K562 (cell line): ENCODE measurements at regions not wholly inside any gene's neighbourhood (a gene's known extent, or its start where the extent isn't known, plus 50 kb on each side); places are given as distances from the start of the nearest gene placed in this dataset.

Experiments used
- ATAC-seq: fragments of 200-7000 bp; cut with Tn5 transposase; 3 replicates; pipeline ENCODE4 v1.9.1; 2020; ENCODE audit warnings: moderate library complexity
- BruUV-seq: library from RNA; stranded (reverse); fragments of 400-500 nt; replicated peaks from 2 replicates; lab custom pipeline; 2021; lab: Mats Ljungman, UMichigan
- CTCF ChIA-PET: fragments of 300-600 bp; formaldehyde crosslinking; extraction: SDS; loops from one replicate; lab custom pipeline; 2021; ENCODE audit warnings: low intra/inter-chr PET ratio; lab: Yijun Ruan, JAX
- POLR2A ChIA-PET: fragments of 300-600, 350-650 bp; sonication (Branson Sonifier 250); formaldehyde crosslinking; extraction: SDS; loops from one replicate; lab custom pipeline; 2021; ENCODE audit warnings: antibody characterized with exemption, inconsistent platforms; lab: Yijun Ruan, JAX
- DNase-seq, 4 experiments: peaks; one replicate each; pipeline versions ENCODE4 v3.0.0 to v3.0.0-alpha.2; 2011 to 2018; ENCODE audit warnings: low spot score in 3 of 4, mixed read lengths in 3 of 4; ENCODE audit errors: extremely low read depth in 1 of 4
- FAIRE-seq: peaks from 2 replicates; lab custom pipeline; 2011; peaks lifted over from hg19 to GRCh38; lab: Jason Lieb, UNC
- H2AFZ ChIP-seq: 2 replicates; pipeline ENCODE4 v1.6.0; 2011; ENCODE audit warnings: low read depth, low read length, control low read depth, inconsistent platforms
- H3K27ac ChIP-seq: fragments of 200-600 bp; 3 replicates; pipeline ENCODE4 v1.8.0; 2011; ENCODE audit warnings: low read depth, mild to moderate bottlenecking, control low read depth, inconsistent platforms, low read length, moderate library complexity, mixed read lengths; ENCODE audit errors: extremely low read depth
- H3K27me3 ChIP-seq, 2 experiments: fragments of 300-600 bp in 1 of 2; 2 replicates in 1 of 2; 3 replicates in 1 of 2; pipeline versions ENCODE4 v1.6.0 to v1.8.0; 2011; ENCODE audit warnings: inconsistent platforms in 2 of 2, low read length in 2 of 2, mild to moderate bottlenecking in 1 of 2, mixed read lengths in 1 of 2, moderate library complexity in 1 of 2; ENCODE audit not compliant: control insufficient read depth in 2 of 2, insufficient read depth in 2 of 2
- H3K36me3 ChIP-seq: fragments of 300-600 bp; 3 replicates; pipeline ENCODE4 v1.8.0; 2011; ENCODE audit warnings: mild to moderate bottlenecking, low read length, inconsistent platforms; ENCODE audit not compliant: control insufficient read depth, insufficient read depth
- H3K4me1 ChIP-seq, 2 experiments: fragments of 200-600 bp in 1 of 2; replicated peaks in 1 of 2; 2 replicates in 1 of 2; 3 replicates in 1 of 2; pipeline versions ENCODE4 v1.5.1 to v1.8.0; 2011; ENCODE audit warnings: inconsistent platforms in 2 of 2, low read length in 2 of 2, mild to moderate bottlenecking in 1 of 2, mixed read lengths in 1 of 2, moderate library complexity in 1 of 2; ENCODE audit not compliant: control insufficient read depth in 2 of 2, insufficient read depth in 2 of 2
- H3K4me2 ChIP-seq: 2 replicates; pipeline ENCODE4 v1.6.1; 2011; ENCODE audit warnings: low read length, control low read depth, inconsistent platforms, mixed read lengths; ENCODE audit not compliant: insufficient read depth
- H3K4me3 ChIP-seq: fragments of 200-600 bp; sonication (generic), shearing (Covaris generic); 2 replicates; pipeline ENCODE4 v1.5.1; 2016; ENCODE audit warnings: control low read depth, inconsistent platforms
- H3K79me2 ChIP-seq: fragments of 200-600 bp; 3 replicates; pipeline ENCODE4 v1.8.0; 2011; ENCODE audit warnings: low read length, inconsistent platforms; ENCODE audit not compliant: control insufficient read depth, insufficient read depth
- H3K9ac ChIP-seq, 2 experiments: 2 replicates each; pipeline versions ENCODE4 v1.6.0 to v1.6.1; 2011; ENCODE audit warnings: low read depth in 2 of 2, low read length in 2 of 2, control low read depth in 1 of 2, inconsistent platforms in 1 of 2, mild to moderate bottlenecking in 1 of 2, mixed read lengths in 1 of 2; ENCODE audit not compliant: insufficient read depth in 1 of 2
- H3K9me1 ChIP-seq: one replicate; pipeline ENCODE4 v1.6.0; 2011; ENCODE audit warnings: inconsistent platforms, mild to moderate bottlenecking, low read length, moderate library complexity; ENCODE audit not compliant: control insufficient read depth, insufficient read depth
- H3K9me3 ChIP-seq: replicated peaks from 2 replicates; pipeline ENCODE4 v1.5.1; 2011; ENCODE audit warnings: low read depth, low read length, inconsistent platforms; ENCODE audit not compliant: control insufficient read depth, insufficient read depth
- H4K20me1 ChIP-seq: replicated peaks from 2 replicates; pipeline ENCODE4 v1.6.1; 2011; ENCODE audit warnings: low read length, inconsistent platforms, mixed read lengths; ENCODE audit not compliant: control insufficient read depth, insufficient read depth
- ARNT ChIP-seq, 2 experiments: fragments of 450-650 bp; IDR thresholded peaks; 2 replicates each; pipeline ENCODE4 v1.6.1; 2016; ENCODE audit warnings: mild to moderate bottlenecking in 1 of 2
- BCOR ChIP-seq: fragments of 450-650 bp; IDR thresholded peaks from 2 replicates; pipeline ENCODE4 v1.6.1; 2016
- MITF ChIP-seq: IDR thresholded peaks from 2 replicates; pipeline ENCODE4 v1.6.1; 2014; ENCODE audit warnings: antibody characterized with exemption
- MYC ChIP-seq, 2 experiments: fragments of 250-450 bp in 1 of 2; sonication (Bioruptor Pico) in 1 of 2; IDR thresholded peaks; 2 replicates each; pipeline versions ENCODE4 v1.5.1 to v1.6.1; 2012 to 2021; ENCODE audit warnings: low read depth in 2 of 2, borderline replicate concordance in 1 of 2, improper control_type of control experiment in 1 of 2, low read length in 1 of 2, mild to moderate bottlenecking in 1 of 2, moderate library complexity in 1 of 2
- PRPF4 ChIP-seq: fragments of 200-400 bp; formaldehyde crosslinking; IDR thresholded peaks from one replicate; pipeline ENCODE4 v1.6.1; 2017; ENCODE audit warnings: low read length, low read depth, mild to moderate bottlenecking; ENCODE audit not compliant: insufficient read depth, poor library complexity, severe bottlenecking
- RBFOX2 ChIP-seq: fragments of 200-400 bp; formaldehyde crosslinking; IDR thresholded peaks from 2 replicates; pipeline ENCODE4 v1.6.1; 2017; ENCODE audit warnings: low read depth, mild to moderate bottlenecking, low read length, moderate library complexity
- RFX7 ChIP-seq: fragments of 250-450 bp; sonication (Bioruptor Pico); IDR thresholded peaks from 2 replicates; pipeline ENCODE4 v1.5.1; 2021; ENCODE audit warnings: mild to moderate bottlenecking
- SMAD2 ChIP-seq: fragments of 150-350 bp; IDR thresholded peaks from 2 replicates; pipeline ENCODE4 v1.6.1; 2014; ENCODE audit warnings: low read depth, mild to moderate bottlenecking, low read length
- SPI1 ChIP-seq: IDR thresholded peaks from 2 replicates; pipeline ENCODE4 v1.6.1; 2011; ENCODE audit warnings: low read depth, low read length, control low read depth, borderline replicate concordance
- SREBF2 ChIP-seq: sonication (generic); formaldehyde crosslinking; IDR thresholded peaks from 2 replicates; pipeline ENCODE4 v1.4.0; 2020; ENCODE audit warnings: mild to moderate bottlenecking, missing genetic modification reagents
- TBL1XR1 ChIP-seq, 2 experiments: IDR thresholded peaks; 2 replicates each; pipeline ENCODE4 v1.6.1; 2012; ENCODE audit warnings: improper control_type of control experiment in 2 of 2, low read length in 2 of 2, mild to moderate bottlenecking in 1 of 2
- TEAD4 ChIP-seq, 2 experiments: sonication (generic) in 1 of 2; formaldehyde crosslinking in 1 of 2; IDR thresholded peaks; 2 replicates each; pipeline versions ENCODE4 v1.6.1 to v1.8.0; 2012 to 2022; ENCODE audit warnings: borderline replicate concordance in 1 of 2, inconsistent platforms in 1 of 2, low read length in 1 of 2, mild to moderate bottlenecking in 1 of 2, missing genetic modification reagents in 1 of 2
- ZBTB1 ChIP-seq: sonication (generic); formaldehyde crosslinking; IDR thresholded peaks from 2 replicates; pipeline ENCODE4 v1.8.1; 2023; ENCODE audit warnings: missing genetic modification reagents, low read depth, mild to moderate bottlenecking, borderline replicate concordance
- ZKSCAN8 ChIP-seq: fragments of 200-800 bp; sonication (Bioruptor generic); IDR thresholded peaks from 2 replicates; pipeline ENCODE4 v1.6.1; 2016; ENCODE audit warnings: missing genetic modification characterization, missing compliant biosample characterization
- ZNF124 ChIP-seq: sonication (generic); formaldehyde crosslinking; IDR thresholded peaks from 2 replicates; pipeline ENCODE4 v1.8.1; 2022; ENCODE audit warnings: missing genetic modification reagents
- ZNF217 ChIP-seq: sonication (generic); formaldehyde crosslinking; IDR thresholded peaks from 2 replicates; pipeline ENCODE4 v1.8.0; 2022; ENCODE audit warnings: mild to moderate bottlenecking, missing genetic modification reagents
- ZNF584 ChIP-seq: fragments of 200-800 bp; sonication (Bioruptor generic); IDR thresholded peaks from 2 replicates; pipeline ENCODE4 v1.6.1; 2016; ENCODE audit warnings: low read depth, mild to moderate bottlenecking, missing genetic modification characterization, missing compliant biosample characterization
- ZSCAN29 ChIP-seq: fragments of 450-650 bp; IDR thresholded peaks from 2 replicates; pipeline ENCODE4 v1.6.1; 2017
- WGBS: fragments of 100-300 bp; shearing (Covaris generic); methylation state at CpG from one replicate; pipeline ENCODE4 v1.1.6; 2016; ENCODE audit warnings: low coverage, mixed read lengths; ENCODE audit not compliant: insufficient coverage; ENCODE audit errors: missing lambda C conversion rate; 5-methylcytosine and 5-hydroxymethylcytosine counted together
- in situ Hi-C: fragments of 300-500 bp; cut with MboI; formaldehyde crosslinking; loops from 4 replicates; pipeline ENCODE4 v1.15.0; 2018; ENCODE audit warnings: inconsistent platforms, mixed read lengths
- intact Hi-C: fragments of 100-400 bp; cut with micrococcal nuclease; formaldehyde crosslinking; loops from 2 replicates; pipeline ENCODE4 v1.14.2; 2022
- TF ChIP-seq, protein P1 (sequence below): fragments of 150-350 bp; IDR thresholded peaks from 2 replicates; pipeline ENCODE4 v1.6.1; 2014; ENCODE audit warnings: low read depth, mild to moderate bottlenecking, low read length, borderline replicate concordance

- TF ChIP-seq, protein P1, sequence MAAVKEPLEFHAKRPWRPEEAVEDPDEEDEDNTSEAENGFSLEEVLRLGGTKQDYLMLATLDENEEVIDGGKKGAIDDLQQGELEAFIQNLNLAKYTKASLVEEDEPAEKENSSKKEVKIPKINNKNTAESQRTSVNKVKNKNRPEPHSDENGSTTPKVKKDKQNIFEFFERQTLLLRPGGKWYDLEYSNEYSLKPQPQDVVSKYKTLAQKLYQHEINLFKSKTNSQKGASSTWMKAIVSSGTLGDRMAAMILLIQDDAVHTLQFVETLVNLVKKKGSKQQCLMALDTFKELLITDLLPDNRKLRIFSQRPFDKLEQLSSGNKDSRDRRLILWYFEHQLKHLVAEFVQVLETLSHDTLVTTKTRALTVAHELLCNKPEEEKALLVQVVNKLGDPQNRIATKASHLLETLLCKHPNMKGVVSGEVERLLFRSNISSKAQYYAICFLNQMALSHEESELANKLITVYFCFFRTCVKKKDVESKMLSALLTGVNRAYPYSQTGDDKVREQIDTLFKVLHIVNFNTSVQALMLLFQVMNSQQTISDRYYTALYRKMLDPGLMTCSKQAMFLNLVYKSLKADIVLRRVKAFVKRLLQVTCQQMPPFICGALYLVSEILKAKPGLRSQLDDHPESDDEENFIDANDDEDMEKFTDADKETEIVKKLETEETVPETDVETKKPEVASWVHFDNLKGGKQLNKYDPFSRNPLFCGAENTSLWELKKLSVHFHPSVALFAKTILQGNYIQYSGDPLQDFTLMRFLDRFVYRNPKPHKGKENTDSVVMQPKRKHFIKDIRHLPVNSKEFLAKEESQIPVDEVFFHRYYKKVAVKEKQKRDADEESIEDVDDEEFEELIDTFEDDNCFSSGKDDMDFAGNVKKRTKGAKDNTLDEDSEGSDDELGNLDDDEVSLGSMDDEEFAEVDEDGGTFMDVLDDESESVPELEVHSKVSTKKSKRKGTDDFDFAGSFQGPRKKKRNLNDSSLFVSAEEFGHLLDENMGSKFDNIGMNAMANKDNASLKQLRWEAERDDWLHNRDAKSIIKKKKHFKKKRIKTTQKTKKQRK: no peak
- TF ChIP-seq ZNF124 (CRISPR knock-in tag): no peak
Observed at GRCh38 chr13:58823701-58824100, 1192.2 kb downstream of the PCDH17 start (continued).

DNA sequence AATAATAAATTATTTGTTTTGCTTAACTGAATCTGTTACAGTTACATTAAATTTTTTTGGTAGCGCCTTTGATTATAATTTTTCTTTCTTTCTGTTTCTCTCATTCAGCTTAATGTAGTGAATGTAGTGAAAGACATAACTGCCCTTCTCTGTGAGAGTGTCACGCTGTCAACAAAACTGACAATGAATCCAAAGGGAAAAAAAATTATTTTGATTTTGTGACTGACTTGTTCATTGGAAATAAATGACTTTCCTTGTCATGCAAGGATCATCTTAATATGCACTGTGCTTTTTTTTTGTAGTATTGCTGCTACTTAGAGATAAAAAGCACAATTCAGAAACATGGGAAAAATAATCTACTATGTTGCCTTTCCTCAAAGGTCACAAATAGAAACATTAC, 1196.4 kb downstream of the PCDH17 start:
- TF ChIP-seq ZNF584 (CRISPR knock-in tag) (no peak), ARNT (IDR thresholded peaks at IDR 0.05) (no peak), SREBF2 (CRISPR knock-in tag) (no peak), MITF (no peak), SPI1 (no peak), ZNF217 (CRISPR knock-in tag) (no peak), BCOR (no peak), ZSCAN29 (no peak), ZKSCAN8 (CRISPR knock-in tag) (no peak), PRPF4 (no peak), SMAD2 (no peak), MYC (IDR thresholded peaks at IDR 0.05; ENCODE audit: low read depth, low read length) (no peak), MYC (CRISPR knock-in tag; IDR thresholded peaks at IDR 0.05; ENCODE audit: borderline replicate concordance, low read depth) (no peak), TBL1XR1 (IDR thresholded peaks at IDR 0.05; ENCODE audit: low read length in 2 of 2) (no peak), TEAD4 (IDR thresholded peaks at IDR 0.05; ENCODE audit: low read length) (no peak), TEAD4 (CRISPR knock-in tag; IDR thresholded peaks at IDR 0.05; ENCODE audit: borderline replicate concordance) (no peak), RBFOX2 (no peak), RFX7 (CRISPR knock-in tag) (no peak), ZBTB1 (no peak)
- TF ChIP-seq, all 486 proteins: peak for 0
- H3K27ac ChIP-seq: no peak overlapping the region
- in situ Hi-C loops (no loop called here), intact Hi-C loops (no loop called here)
- no peaks in the 10 kb centered on the region for H3K36me3 ChIP-seq
- 0% methylated on average over 2 of the region's 2 CpGs for WGBS
- DNase-seq: no peak
- no peaks in the 10 kb centered on the region for H4K20me1 ChIP-seq
- ATAC-seq: no peak
- ChIA-PET CTCF (no interaction called here), POLR2A (no interaction called here)
- no peak overlapping the region for H3K9ac ChIP-seq
- no peak overlapping the region for H3K4me2 ChIP-seq
- H3K4me3 ChIP-seq: no peak overlapping the region
- no peak for FAIRE-seq
- no peaks in the 10 kb centered on the region for H3K9me1 ChIP-seq
- no peaks in the 10 kb centered on the region for H3K27me3 ChIP-seq
- BruUV-seq: no TSS peak
- no peak overlapping the region for H2AFZ ChIP-seq
- no peaks in the 10 kb centered on the region for H3K4me1 ChIP-seq
- no peaks in the 10 kb centered on the region for H3K79me2 ChIP-seq
- H3K9me3 ChIP-seq: no peaks in the 10 kb centered on the region
